Endothelial cell of umbilical vein (primary cell): ENCODE measurements at regions not wholly inside any gene's neighbourhood (a gene's known extent, or its start where the extent isn't known, plus 50 kb on each side); places are given as distances from the start of the nearest gene placed in this dataset.

Source experiments
- BruUV-seq: library from RNA; stranded (reverse); fragments of 400-500 nt; replicated peaks from 2 replicates; lab custom pipeline; 2021; lab: Mats Ljungman, UMichigan
- CTCF ChIA-PET: fragments of 300-600, 350-600 bp; sonication (Branson Sonifier 250); formaldehyde crosslinking; loops from one replicate; lab custom pipeline; 2021; ENCODE audit warnings: antibody characterized with exemption, inconsistent platforms; lab: Charles Lee
- POLR2A ChIA-PET: fragments of 300-600, 350-600 bp; sonication (Branson Sonifier 250); formaldehyde crosslinking; loops from one replicate; lab custom pipeline; 2021; ENCODE audit warnings: antibody characterized with exemption, inconsistent platforms; lab: Charles Lee
- DNase-seq: peaks from one replicate; pipeline ENCODE4 v3.0.0-alpha.2; 2011; ENCODE audit warnings: low read depth, low spot score
- FAIRE-seq: peaks from 2 replicates; lab custom pipeline; 2011; peaks lifted over from hg19 to GRCh38; lab: Jason Lieb, UNC
- H2AFZ ChIP-seq: 2 replicates; pipeline ENCODE4 v1.6.0; 2012; ENCODE audit warnings: low read depth, low read length, control low read depth, inconsistent platforms
- H3K27ac ChIP-seq: 2 replicates; pipeline ENCODE4 v1.5.1; 2011; ENCODE audit warnings: low read depth, mild to moderate bottlenecking, control low read depth, low read length, moderate library complexity; ENCODE audit not compliant: insufficient read depth
- H3K27me3 ChIP-seq, 2 experiments: 2 replicates each; pipeline versions ENCODE4 v1.6.0 to v1.6.1; 2011; ENCODE audit warnings: low read length in 2 of 2, mixed read lengths in 1 of 2; ENCODE audit not compliant: control insufficient read depth in 2 of 2, insufficient read depth in 2 of 2
- H3K36me3 ChIP-seq, 2 experiments: 2 replicates in 1 of 2; 3 replicates in 1 of 2; pipeline ENCODE4 v1.5.1; 2011; ENCODE audit warnings: low read length in 2 of 2, mild to moderate bottlenecking in 1 of 2, moderate library complexity in 1 of 2; ENCODE audit not compliant: control insufficient read depth in 2 of 2, insufficient read depth in 2 of 2; ENCODE audit errors: extremely low read depth in 1 of 2
- H3K4me1 ChIP-seq: 3 replicates; pipeline ENCODE4 v1.5.1; 2011; ENCODE audit warnings: mild to moderate bottlenecking, low read length; ENCODE audit not compliant: control insufficient read depth, insufficient read depth; ENCODE audit errors: extremely low read depth
- H3K4me2 ChIP-seq: 2 replicates; pipeline ENCODE4 v1.6.1; 2011; ENCODE audit warnings: low read length, control low read depth, mixed read lengths; ENCODE audit not compliant: insufficient read depth
- H3K4me3 ChIP-seq, 3 experiments: fragments of 200-600 bp in 1 of 3; sonication (generic), shearing (Covaris generic) in 1 of 3; replicated peaks in 1 of 3; 2 replicates each; pipeline ENCODE4 v1.5.1; 2011 to 2016; ENCODE audit warnings: control low read depth in 3 of 3, low read length in 3 of 3, mild to moderate bottlenecking in 2 of 3, inconsistent platforms in 1 of 3, low read depth in 1 of 3, moderate library complexity in 1 of 3; ENCODE audit not compliant: insufficient read depth in 1 of 3
- H3K79me2 ChIP-seq: 2 replicates; pipeline ENCODE4 v1.6.0; 2012; ENCODE audit warnings: low read length, inconsistent platforms; ENCODE audit not compliant: control insufficient read depth, insufficient read depth
- H3K9ac ChIP-seq: replicated peaks from 2 replicates; pipeline ENCODE3; 2011; ENCODE audit warnings: low read length, control low read depth; ENCODE audit not compliant: insufficient read depth; ENCODE audit errors: extremely low read depth
- H3K9me1 ChIP-seq: replicated peaks from 3 replicates; pipeline ENCODE4 v1.6.0; 2011; ENCODE audit warnings: mild to moderate bottlenecking, low read length; ENCODE audit not compliant: control insufficient read depth, insufficient read depth; ENCODE audit errors: extremely low read depth
- H3K9me3 ChIP-seq: replicated peaks from 2 replicates; pipeline ENCODE4 v1.5.1; 2012; ENCODE audit warnings: low read length, inconsistent platforms; ENCODE audit not compliant: control insufficient read depth, insufficient read depth
- H4K20me1 ChIP-seq: replicated peaks from 2 replicates; pipeline ENCODE3; 2011; ENCODE audit warnings: mild to moderate bottlenecking, low read length; ENCODE audit not compliant: control insufficient read depth, insufficient read depth; ENCODE audit errors: extremely low read depth
- CTCF ChIP-seq, 2 donors: IDR thresholded peaks; 1 replicate in 1 of 2; 2 replicates in 1 of 2; pipeline ENCODE4 v1.5.1; 2011; ENCODE audit warnings: low read length in 2 of 2, mild to moderate bottlenecking in 2 of 2, moderate library complexity in 2 of 2, control low read depth in 1 of 2, inconsistent platforms in 1 of 2, low read depth in 1 of 2; ENCODE audit not compliant: insufficient read depth in 1 of 2; ENCODE audit errors: extremely low read depth in 1 of 2
- EZH2 ChIP-seq: IDR thresholded peaks from 2 replicates; pipeline ENCODE4 v1.6.1; 2012; ENCODE audit warnings: borderline replicate concordance, low read depth, mild to moderate bottlenecking, moderate library complexity, low read length, inconsistent platforms; ENCODE audit not compliant: severe bottlenecking
- FOS ChIP-seq: IDR thresholded peaks from 2 replicates; pipeline ENCODE4 v1.6.1; 2011; ENCODE audit warnings: mild to moderate bottlenecking, low read length, moderate library complexity, borderline replicate concordance; ENCODE audit not compliant: insufficient read depth
- GATA2 ChIP-seq: IDR thresholded peaks from 2 replicates; pipeline ENCODE4 v1.7.0; 2011; ENCODE audit warnings: low read depth, mild to moderate bottlenecking, moderate library complexity, mixed read lengths, low read length; ENCODE audit not compliant: insufficient read length, insufficient read depth
- JUN ChIP-seq: IDR thresholded peaks from 2 replicates; pipeline ENCODE4 v1.6.1; 2011; ENCODE audit warnings: borderline replicate concordance, low read depth; ENCODE audit not compliant: insufficient read length, insufficient read depth
- MAX ChIP-seq: IDR thresholded peaks from 2 replicates; pipeline ENCODE4 v1.6.1; 2011; ENCODE audit not compliant: insufficient read depth, insufficient read length
- MYC ChIP-seq: IDR thresholded peaks from one replicate; pipeline ENCODE4 v1.6.1; 2011; ENCODE audit warnings: mild to moderate bottlenecking, low read depth, low read length
- POLR2A ChIP-seq: IDR thresholded peaks from 2 replicates; pipeline ENCODE4 v1.6.1; 2012; ENCODE audit warnings: low read depth, mild to moderate bottlenecking, control low read depth, low read length
- POLR2AphosphoS5 ChIP-seq: IDR thresholded peaks from 2 replicates; pipeline ENCODE4 v1.6.1; 2012; ENCODE audit warnings: low read depth, mild to moderate bottlenecking, control low read depth, low read length, moderate library complexity; ENCODE audit not compliant: insufficient read depth
- dilution Hi-C: fragments of 300-500 bp; cut with MboI; formaldehyde crosslinking; loops from one replicate; pipeline ENCODE4 v1.15.0; 2019; ENCODE audit warnings: low sequenced_read_pairs; ENCODE audit not compliant: extremely low pct_ligation_motif_present
- intact Hi-C: fragments of 100-400 bp; cut with micrococcal nuclease; formaldehyde crosslinking; loops from one replicate; pipeline ENCODE4 v1.10.0; 2022

DNA sequence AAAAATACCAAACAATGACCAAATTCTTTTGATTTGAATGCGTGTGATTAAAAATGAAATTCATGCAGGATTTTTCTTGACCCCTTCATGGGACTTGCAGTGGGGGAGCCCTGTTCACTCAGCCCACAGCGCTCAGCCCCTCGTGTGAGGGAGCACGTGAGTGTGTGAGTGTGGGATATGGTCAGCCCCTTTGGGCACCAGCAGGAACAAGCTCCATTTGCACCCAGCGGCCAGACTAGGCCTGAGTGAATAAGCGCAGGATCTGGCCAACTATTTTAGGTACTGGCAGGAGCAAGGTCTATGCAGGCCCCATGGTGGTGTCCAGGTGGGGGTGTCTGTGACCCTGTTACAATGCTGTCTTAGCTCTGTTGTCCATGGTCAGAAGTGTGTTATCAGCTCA lies 1631.2 kb downstream of the BRINP3 start:
- Histone ChIP-seq H3K4me3 (no peak overlapping the region), H3K36me3 (no peaks in the 10 kb centered on the region), H3K9ac (no peak overlapping the region), H3K27ac (no peak overlapping the region), H3K4me1 (no peaks in the 10 kb centered on the region), H3K4me2 (no peak overlapping the region), H3K9me3 (no peaks in the 10 kb centered on the region), H2AFZ (no peak overlapping the region), H3K9me1 (no peaks in the 10 kb centered on the region), H3K27me3 (no peaks in the 10 kb centered on the region), H3K79me2 (no peaks in the 10 kb centered on the region), H4K20me1 (no peaks in the 10 kb centered on the region)
- intact Hi-C loops (no loop called here), dilution Hi-C loops (no loop called here)
- DNase-seq (no peak), FAIRE-seq (no peak)
- ChIA-PET POLR2A (no interaction called here), CTCF (interaction anchor here (0.5 kb wide), 1 partner anchor 12 kb away, joined by 3 read pairs; no protein-coding TSS in a partner anchor)
- BruUV-seq: no TSS peak
- no peak for TF ChIP-seq JUN
- no peak for TF ChIP-seq CTCF (IDR thresholded peaks at IDR 0.05; ENCODE audit: extremely low read depth in 1 of 2, insufficient read depth in 1 of 2, low read depth in 1 of 2, low read length in 2 of 2)
- TF ChIP-seq MYC: no peak
- TF ChIP-seq FOS: no peak
- no peak for TF ChIP-seq GATA2
- TF ChIP-seq POLR2A: no peak
- TF ChIP-seq MAX: no peak
- TF ChIP-seq POLR2AphosphoS5: no peak
- no peak for TF ChIP-seq EZH2
